PC-3 (cell line): ENCODE measurements at regions not wholly inside any gene's neighbourhood (a gene's known extent, or its start where the extent isn't known, plus 50 kb on each side); places are given as distances from the start of the nearest gene placed in this dataset.
"Not testable (repeated sequence)": the region's sequence is repeated elsewhere in the genome, so short reads cannot be mapped to it uniquely, and the experiment has no call there.

ENCODE experiments used
- EZH2 ChIP-seq: fragments of 300-600 bp; sonication (generic); IDR thresholded peaks from one replicate; pipeline ENCODE4 v1.6.1; 2017; ENCODE audit warnings: antibody characterized with exemption, mild to moderate bottlenecking, low read length; ENCODE audit not compliant: unreplicated experiment
- EZH2phosphoT487 ChIP-seq: fragments of 300-600 bp; sonication (generic); IDR thresholded peaks from 2 replicates; pipeline ENCODE4 v1.6.1; 2018; ENCODE audit warnings: mild to moderate bottlenecking, antibody characterized with exemption, low read length, borderline replicate concordance
- TF ChIP-seq, protein P1 (sequence below): fragments of 300-600 bp; sonication (generic); conservative IDR thresholded peaks from 2 replicates; pipeline ENCODE4 v1.5.1; 2017; ENCODE audit warnings: antibody characterized with exemption, low read depth, mild to moderate bottlenecking, low read length

- TF ChIP-seq, protein P1, sequence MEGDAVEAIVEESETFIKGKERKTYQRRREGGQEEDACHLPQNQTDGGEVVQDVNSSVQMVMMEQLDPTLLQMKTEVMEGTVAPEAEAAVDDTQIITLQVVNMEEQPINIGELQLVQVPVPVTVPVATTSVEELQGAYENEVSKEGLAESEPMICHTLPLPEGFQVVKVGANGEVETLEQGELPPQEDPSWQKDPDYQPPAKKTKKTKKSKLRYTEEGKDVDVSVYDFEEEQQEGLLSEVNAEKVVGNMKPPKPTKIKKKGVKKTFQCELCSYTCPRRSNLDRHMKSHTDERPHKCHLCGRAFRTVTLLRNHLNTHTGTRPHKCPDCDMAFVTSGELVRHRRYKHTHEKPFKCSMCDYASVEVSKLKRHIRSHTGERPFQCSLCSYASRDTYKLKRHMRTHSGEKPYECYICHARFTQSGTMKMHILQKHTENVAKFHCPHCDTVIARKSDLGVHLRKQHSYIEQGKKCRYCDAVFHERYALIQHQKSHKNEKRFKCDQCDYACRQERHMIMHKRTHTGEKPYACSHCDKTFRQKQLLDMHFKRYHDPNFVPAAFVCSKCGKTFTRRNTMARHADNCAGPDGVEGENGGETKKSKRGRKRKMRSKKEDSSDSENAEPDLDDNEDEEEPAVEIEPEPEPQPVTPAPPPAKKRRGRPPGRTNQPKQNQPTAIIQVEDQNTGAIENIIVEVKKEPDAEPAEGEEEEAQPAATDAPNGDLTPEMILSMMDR = not testable (repeated sequence)
- TF ChIP-seq EZH2phosphoT487, EZH2: not testable (repeated sequence)
These were observed 120.2 kb upstream of the KCNJ18 start for GRCh38 chr17:21572148-21572547.
